GM23338 (cell line): ENCODE measurements at regions not wholly inside any gene's neighbourhood (a gene's known extent, or its start where the extent isn't known, plus 50 kb on each side); places are given as distances from the start of the nearest gene placed in this dataset.

ENCODE experiments used
- CREB1 ChIP-seq: fragments of 250-450 bp; sonication (Bioruptor Pico); IDR thresholded peaks from 2 replicates; pipeline ENCODE4 v1.5.0; 2020; ENCODE audit warnings: low read depth, mild to moderate bottlenecking, moderate library complexity
- CTCF ChIP-seq, 2 experiments: fragments of 200-600 bp in 1 of 2; sonication (generic) in 1 of 2; conservative IDR thresholded peaks; 2 replicates each; pipeline versions ENCODE4 v1.5.1 to v1.6.1; 2016 to 2017; ENCODE audit warnings: antibody characterized with exemption in 2 of 2, low read depth in 2 of 2, mild to moderate bottlenecking in 2 of 2, moderate library complexity in 1 of 2
- ETS1 ChIP-seq: IDR thresholded peaks from 2 replicates; pipeline ENCODE4 v1.6.1; 2016; ENCODE audit warnings: antibody characterized with exemption
- EZH2 ChIP-seq: fragments of 200-600 bp; sonication (generic); IDR thresholded peaks from one replicate; pipeline ENCODE4 v1.8.0; 2017; ENCODE audit warnings: antibody characterized with exemption, mild to moderate bottlenecking, low read depth; ENCODE audit not compliant: unreplicated experiment
- EZH2phosphoT487 ChIP-seq: fragments of 200-600 bp; sonication (generic); IDR thresholded peaks from one replicate; pipeline ENCODE4 v1.8.1; 2018; ENCODE audit warnings: antibody characterized with exemption; ENCODE audit not compliant: unreplicated experiment
- JUNB ChIP-seq: IDR thresholded peaks from one replicate; pipeline ENCODE4 v1.6.1; 2016; ENCODE audit warnings: antibody characterized with exemption; ENCODE audit not compliant: unreplicated experiment
- POLR2AphosphoS5 ChIP-seq: IDR thresholded peaks from 2 replicates; pipeline ENCODE4 v1.6.1; 2016; ENCODE audit warnings: antibody characterized with exemption, low read depth
- REST ChIP-seq: IDR thresholded peaks from one replicate; pipeline ENCODE4 v1.6.1; 2018; ENCODE audit warnings: antibody characterized with exemption; ENCODE audit not compliant: unreplicated experiment
- ZNF462 ChIP-seq: fragments of 250-450 bp; sonication (Bioruptor Pico); IDR thresholded peaks from 2 replicates; pipeline ENCODE4 v1.5.0; 2020; ENCODE audit warnings: mild to moderate bottlenecking, moderate library complexity

GRCh38 chr13:86878781-86879180 is 792.4 kb upstream of the SLITRK5 start:
- TF ChIP-seq EZH2 (no peak), CTCF (conservative IDR thresholded peaks at IDR 0.05; ENCODE audit: low read depth in 2 of 2) (no peak), ETS1 (no peak), POLR2AphosphoS5 (no peak), EZH2phosphoT487 (no peak), CREB1 (no peak), REST (no peak), JUNB (no peak), ZNF462 (CRISPR knock-in tag) (no peak)
